HCT116 (cell line): ENCODE measurements at regions not wholly inside any gene's neighbourhood (a gene's known extent, or its start where the extent isn't known, plus 50 kb on each side); places are given as distances from the start of the nearest gene placed in this dataset.

Experiments used
- ATF3 ChIP-seq: IDR thresholded peaks from 2 replicates; pipeline ENCODE4 v1.6.1; 2012
- CEBPB ChIP-seq: IDR thresholded peaks from 2 replicates; pipeline ENCODE4 v1.6.1; 2012; ENCODE audit warnings: low read depth
- CTCF ChIP-seq, 3 experiments: fragments of 200-600 bp in 1 of 3; sonication (generic) in 1 of 3; IDR thresholded peaks in 2 of 3; conservative IDR thresholded peaks in 1 of 3; 2 replicates each; pipeline ENCODE4 v1.5.1; 2012 to 2017; ENCODE audit warnings: low read depth in 2 of 3, low read length in 2 of 3, antibody characterized with exemption in 1 of 3, borderline replicate concordance in 1 of 3, control low read depth in 1 of 3, mild to moderate bottlenecking in 1 of 3, mixed read lengths in 1 of 3, mixed run types in 1 of 3, moderate library complexity in 1 of 3; ENCODE audit not compliant: insufficient read depth in 1 of 3
- EZH2 ChIP-seq: fragments of 200-600 bp; sonication (generic); IDR thresholded peaks from 2 replicates; pipeline ENCODE4 v1.6.1; 2017; ENCODE audit warnings: antibody characterized with exemption, mixed run types
- POLR2A ChIP-seq: IDR thresholded peaks from 2 replicates; pipeline ENCODE4 v1.7.0; 2011; ENCODE audit warnings: borderline replicate concordance; ENCODE audit not compliant: insufficient read depth, insufficient read length; ENCODE audit errors: extremely low read depth
- POLR2AphosphoS5 ChIP-seq: IDR thresholded peaks from 2 replicates; pipeline ENCODE4 v1.6.1; 2011; ENCODE audit warnings: mild to moderate bottlenecking, low read depth, low read length, moderate library complexity
- ZBTB33 ChIP-seq: IDR thresholded peaks from 2 replicates; pipeline ENCODE4 v1.6.1; 2011; ENCODE audit warnings: mild to moderate bottlenecking, low read length, moderate library complexity; ENCODE audit not compliant: insufficient replicate concordance; ENCODE audit errors: extremely low read depth

GRCh38 chr12:37672655-37673260, 643.8 kb upstream of the ALG10B start:
- peak in 2 of 3 experiments; percentile 14 to 58; a peak in 2 of 6 replicates for TF ChIP-seq CTCF (IDR thresholded peaks at IDR 0.05 in 2 of 3, conservative IDR thresholded peaks at IDR 0.05 in 1 of 3; ENCODE audit: borderline replicate concordance in 1 of 3, insufficient read depth in 1 of 3, low read depth in 2 of 3, low read length in 2 of 3)
- no peak for TF ChIP-seq EZH2
- TF ChIP-seq POLR2AphosphoS5 = no peak
- no peak for TF ChIP-seq POLR2A
- no peak for TF ChIP-seq ATF3
- no peak for TF ChIP-seq CEBPB
- no peak for TF ChIP-seq ZBTB33
